ENCODE measurements at regions not wholly inside any gene's neighbourhood (a gene's known extent, or its start where the extent isn't known, plus 50 kb on each side); places are given as distances from the start of the nearest gene placed in this dataset.

DNA sequence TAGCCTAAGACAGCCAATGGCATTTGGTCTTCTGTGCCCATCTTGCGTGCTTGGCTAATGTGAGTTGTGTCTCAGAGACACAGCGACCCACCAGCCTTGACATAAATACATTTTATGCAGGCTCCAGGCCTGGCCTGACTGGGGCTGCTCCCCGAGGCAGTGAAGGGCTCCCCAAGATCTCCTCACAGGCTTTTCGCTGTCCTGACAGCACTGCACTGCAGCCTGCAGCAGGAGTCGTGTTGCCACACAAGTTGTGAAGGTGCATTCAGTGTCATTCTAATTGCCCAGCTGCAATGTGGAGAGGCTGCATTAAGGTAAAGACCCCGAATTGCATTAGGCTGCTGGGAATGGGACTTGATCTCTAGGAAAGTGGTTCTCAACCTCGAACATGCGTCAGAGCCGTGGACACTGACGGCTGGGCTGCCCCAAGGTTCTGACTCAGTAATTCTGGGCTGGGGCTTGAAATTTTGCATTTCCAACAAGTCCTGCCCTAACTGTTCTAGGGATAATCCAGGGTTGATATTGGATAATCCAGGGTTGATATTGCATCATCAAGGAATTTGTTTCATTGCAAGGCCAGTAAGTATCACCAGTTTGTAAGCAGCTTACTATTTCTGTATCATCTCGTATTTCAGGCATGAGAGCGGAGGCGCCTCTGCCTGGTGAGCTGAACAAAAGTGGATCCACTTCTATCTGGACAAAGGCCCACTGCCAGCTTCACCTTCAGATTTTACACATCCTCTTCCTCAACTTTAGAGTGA lies 108.7 kb upstream of the INSIG1 start:
- peak; percentile 46 for DNase-seq (ENCODE audit: low read depth, low spot score)
- H3K4me3 ChIP-seq (ENCODE audit: low read depth, low read length), result no peak overlapping the region
- TF ChIP-seq, protein P1, sequence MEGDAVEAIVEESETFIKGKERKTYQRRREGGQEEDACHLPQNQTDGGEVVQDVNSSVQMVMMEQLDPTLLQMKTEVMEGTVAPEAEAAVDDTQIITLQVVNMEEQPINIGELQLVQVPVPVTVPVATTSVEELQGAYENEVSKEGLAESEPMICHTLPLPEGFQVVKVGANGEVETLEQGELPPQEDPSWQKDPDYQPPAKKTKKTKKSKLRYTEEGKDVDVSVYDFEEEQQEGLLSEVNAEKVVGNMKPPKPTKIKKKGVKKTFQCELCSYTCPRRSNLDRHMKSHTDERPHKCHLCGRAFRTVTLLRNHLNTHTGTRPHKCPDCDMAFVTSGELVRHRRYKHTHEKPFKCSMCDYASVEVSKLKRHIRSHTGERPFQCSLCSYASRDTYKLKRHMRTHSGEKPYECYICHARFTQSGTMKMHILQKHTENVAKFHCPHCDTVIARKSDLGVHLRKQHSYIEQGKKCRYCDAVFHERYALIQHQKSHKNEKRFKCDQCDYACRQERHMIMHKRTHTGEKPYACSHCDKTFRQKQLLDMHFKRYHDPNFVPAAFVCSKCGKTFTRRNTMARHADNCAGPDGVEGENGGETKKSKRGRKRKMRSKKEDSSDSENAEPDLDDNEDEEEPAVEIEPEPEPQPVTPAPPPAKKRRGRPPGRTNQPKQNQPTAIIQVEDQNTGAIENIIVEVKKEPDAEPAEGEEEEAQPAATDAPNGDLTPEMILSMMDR (IDR thresholded peaks at IDR 0.05; ENCODE audit: insufficient read depth, low read length, missing control alignments), result no peak
- ChIA-PET CTCF (interaction anchor here (0.8 to 7.2 kb wide), 18 partner anchors 9 to 262 kb away, joined by 3 to 122 read pairs (median 6); partner anchors contain the start of gene INSIG1), POLR2A (interaction anchor here (0.9 to 1.6 kb wide), 3 partner anchors 22 to 124 kb away, joined by 3 to 4 read pairs (median 3); no protein-coding TSS in a partner anchor)

DNA sequence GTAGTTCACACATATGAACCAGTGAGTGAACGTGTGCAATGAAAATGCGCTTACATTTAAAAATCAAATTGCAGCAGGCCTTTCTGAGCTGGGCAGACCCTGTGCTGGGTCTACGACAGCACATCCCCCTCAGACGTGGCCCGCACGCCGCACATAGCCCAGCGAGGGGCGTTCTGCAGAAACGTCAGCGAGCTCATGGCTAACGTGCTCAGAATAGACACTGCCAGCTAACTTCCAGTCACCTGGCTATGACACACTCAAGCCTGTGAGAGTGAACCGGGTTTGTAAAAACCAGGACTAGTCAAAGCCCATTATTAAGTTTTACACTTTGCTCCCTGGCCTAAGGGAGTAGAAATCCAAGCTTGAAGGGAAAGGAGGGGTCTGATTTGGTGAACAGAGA lies 108.1 kb upstream of the INSIG1 start:
- POLR2A ChIA-PET, result interaction anchor here (0.9 to 1.6 kb wide), 3 partner anchors 23 to 124 kb away, joined by 3 to 4 read pairs (median 3); no protein-coding TSS in a partner anchor

DNA sequence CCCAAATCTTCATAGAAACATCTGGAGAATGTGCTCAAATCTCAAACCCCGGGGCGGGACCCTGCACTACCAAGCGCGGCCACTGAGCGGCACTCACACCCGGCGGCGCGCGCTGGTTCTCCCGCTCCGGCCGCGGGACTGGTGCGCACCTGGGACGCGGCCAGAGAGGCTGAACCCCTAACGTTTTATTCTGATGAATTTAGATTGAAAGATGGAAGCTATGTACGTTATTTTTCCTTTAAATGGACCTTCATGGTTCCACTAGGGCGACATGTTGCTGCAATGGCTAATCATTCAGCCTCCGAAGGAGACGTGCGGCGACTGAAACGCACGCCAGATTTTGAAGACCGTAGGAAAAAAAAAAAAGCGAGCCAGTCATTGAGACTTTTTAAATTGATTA lies 107.0 kb upstream of the INSIG1 start:
- DNase-seq (ENCODE audit: low read depth, low spot score), result no peak
- TF ChIP-seq, protein P1 (IDR thresholded peaks at IDR 0.05; ENCODE audit: insufficient read depth, low read length, missing control alignments), result peak; percentile 94
- POLR2A ChIA-PET, result no interaction called here
- H3K4me3 ChIP-seq (ENCODE audit: low read depth, low read length), result peak overlapping the region; percentile 43
- CTCF ChIA-PET, result interaction anchor here (0.6 to 7.2 kb wide), 29 partner anchors 8 to 263 kb away, joined by 3 to 122 read pairs (median 5); partner anchors contain the start of gene INSIG1

More for the DNA sequence above, 108.1 kb upstream of the INSIG1 start:
- TF ChIP-seq, protein P1 (IDR thresholded peaks at IDR 0.05; ENCODE audit: insufficient read depth, low read length, missing control alignments), result no peak
- H3K4me3 ChIP-seq (ENCODE audit: low read depth, low read length), result no peak overlapping the region
- DNase-seq (ENCODE audit: low read depth, low spot score), result no peak
- CTCF ChIA-PET, result interaction anchor here (0.8 to 7.2 kb wide), 26 partner anchors 9 to 262 kb away, joined by 3 to 122 read pairs (median 6); partner anchors contain the start of gene INSIG1

DNA sequence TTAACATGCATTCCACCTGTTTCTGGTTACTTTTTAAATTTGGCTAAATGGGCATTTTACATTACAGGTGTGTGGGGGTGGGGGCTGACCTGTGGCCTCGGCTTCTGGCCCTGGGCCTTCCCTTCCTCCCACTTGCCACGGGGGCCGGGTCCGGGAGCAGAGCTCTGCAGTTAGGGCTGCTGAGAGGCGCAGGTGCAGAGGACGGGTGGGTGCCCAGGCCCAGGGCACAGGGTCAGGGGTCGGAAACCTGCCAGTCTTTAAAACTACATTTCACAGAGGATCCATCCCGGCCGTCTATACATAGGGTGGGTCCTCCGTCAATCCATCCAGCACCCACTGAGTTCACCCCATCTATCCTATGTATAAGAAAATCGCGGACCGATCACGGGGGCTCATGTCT lies 106.5 kb upstream of the INSIG1 start:
- no peak for DNase-seq (ENCODE audit: low read depth, low spot score)
- POLR2A ChIA-PET, result no interaction called here
- CTCF ChIA-PET, result interaction anchor here (0.6 to 7.2 kb wide), 25 partner anchors 8 to 264 kb away, joined by 3 to 122 read pairs (median 6); partner anchors contain the start of gene INSIG1
- no peak overlapping the region for H3K4me3 ChIP-seq (ENCODE audit: low read depth, low read length)
- TF ChIP-seq, protein P1 (IDR thresholded peaks at IDR 0.05; ENCODE audit: insufficient read depth, low read length, missing control alignments), result no peak

DNA sequence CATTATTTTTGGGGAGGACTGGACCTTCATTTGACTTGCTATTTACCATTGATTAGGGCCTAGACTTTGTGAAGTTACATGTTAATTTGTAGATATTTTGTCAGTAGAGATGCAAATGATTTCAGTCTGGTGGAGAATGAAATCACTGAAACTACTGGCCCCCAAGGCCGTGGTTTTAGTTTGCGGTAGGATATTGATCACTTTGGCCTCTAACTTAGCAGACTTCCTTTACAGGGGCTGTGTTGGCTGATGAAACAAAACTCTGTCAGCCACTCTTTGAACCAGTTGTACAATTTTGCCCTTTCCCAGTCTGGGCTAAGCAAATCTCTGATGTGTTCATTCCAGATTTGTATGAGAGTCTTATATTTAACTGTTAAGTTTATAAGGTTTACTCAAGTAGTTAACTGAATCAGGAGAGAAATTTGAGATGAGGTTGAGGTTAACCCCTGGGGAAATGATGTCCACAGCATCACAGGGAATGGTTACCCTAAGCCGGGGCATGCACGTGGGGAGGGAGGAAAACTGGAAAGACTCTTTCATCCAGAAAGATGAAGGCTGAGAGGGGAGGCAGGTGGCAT lies 105.7 kb upstream of the INSIG1 start:
- H3K4me3 ChIP-seq (ENCODE audit: low read depth, low read length), result no peak overlapping the region
- no peak for DNase-seq (ENCODE audit: low read depth, low spot score)
- ChIA-PET POLR2A (no interaction called here), CTCF (interaction anchor here (1.9 to 7.2 kb wide), 5 partner anchors 11 to 151 kb away, joined by 6 to 122 read pairs (median 32); no protein-coding TSS in a partner anchor)
- TF ChIP-seq, protein P1 (IDR thresholded peaks at IDR 0.05; ENCODE audit: insufficient read depth, low read length, missing control alignments), result no peak

Data from AG04449 (cell line).